Large intestine (tissue), 3 donors: ENCODE measurements at regions not wholly inside any gene's neighbourhood (a gene's known extent, or its start where the extent isn't known, plus 50 kb on each side); places are given as distances from the start of the nearest gene placed in this dataset.

Source experiments
- DNase-seq, 2 donors: peaks; one replicate each; pipeline versions ENCODE4 v3.0.0 to v3.0.0-alpha.2; 2013
- H3K27ac ChIP-seq: one replicate; pipeline ENCODE4 v1.5.1; 2013; ENCODE audit warnings: low read length
- H3K27me3 ChIP-seq: 2 replicates; pipeline ENCODE4 v1.6.1; 2013; ENCODE audit warnings: low read length; ENCODE audit not compliant: control insufficient read depth, insufficient read depth
- H3K36me3 ChIP-seq: 2 replicates; pipeline ENCODE4 v1.6.1; 2013; ENCODE audit warnings: low read length; ENCODE audit not compliant: control insufficient read depth, insufficient read depth
- H3K4me1 ChIP-seq: one replicate; pipeline ENCODE4 v1.6.1; 2013; ENCODE audit warnings: low read length; ENCODE audit not compliant: control insufficient read depth, insufficient read depth
- H3K4me3 ChIP-seq: one replicate; pipeline ENCODE4 v1.5.1; 2013; ENCODE audit warnings: low read length
- H3K9me3 ChIP-seq: one replicate; pipeline ENCODE4 v1.6.1; 2013; ENCODE audit warnings: mild to moderate bottlenecking, low read depth, low read length, moderate library complexity; ENCODE audit not compliant: control insufficient read depth
- WGBS: methylation state at CpG from one replicate; pipeline ENCODE4 v1.1.5; 2013; ENCODE audit warnings: low lambda C conversion rate; ENCODE audit not compliant: insufficient coverage; 5-methylcytosine and 5-hydroxymethylcytosine counted together

- H3K4me1 ChIP-seq: no peaks in the 10 kb centered on the region
- 92% methylated on average over 2 of the region's 3 CpGs for WGBS
- H3K36me3 ChIP-seq: no peaks in the 10 kb centered on the region
- DNase-seq: no peak
- no peaks in the 10 kb centered on the region for H3K27me3 ChIP-seq
- H3K9me3 ChIP-seq: no peaks in the 10 kb centered on the region
- H3K27ac ChIP-seq: no peak overlapping the region
- no peak overlapping the region for H3K4me3 ChIP-seq
Measured at GRCh38 chr5:158375531-158375930, 516.6 kb upstream of the CLINT1 start.

GRCh38 chr5:158373608-158374395 is 514.9 kb upstream of the CLINT1 start:
- Histone ChIP-seq H3K36me3 (no peaks in the 10 kb centered on the region), H3K27ac (no peak overlapping the region), H3K9me3 (no peaks in the 10 kb centered on the region), H3K4me3 (no peak overlapping the region), H3K27me3 (no peaks in the 10 kb centered on the region), H3K4me1 (no peaks in the 10 kb centered on the region)
- no peak for DNase-seq
- WGBS: 89% methylated on average over 1 of the region's 6 CpGs

- no peaks in the 10 kb centered on the region for H3K27me3 ChIP-seq
- no peak for DNase-seq
- no CpG with 5 or more reads among the region's 4 CpGs for WGBS
- no peaks in the 10 kb centered on the region for H3K4me1 ChIP-seq
- no peak overlapping the region for H3K4me3 ChIP-seq
- H3K36me3 ChIP-seq: no peaks in the 10 kb centered on the region
- H3K9me3 ChIP-seq: no peaks in the 10 kb centered on the region
- no peak overlapping the region for H3K27ac ChIP-seq
Measured at GRCh38 chr5:158369241-158369640, 510.3 kb upstream of the CLINT1 start.

- Histone ChIP-seq H3K4me3 (no peak overlapping the region), H3K27me3 (no peaks in the 10 kb centered on the region), H3K27ac (no peak overlapping the region), H3K36me3 (no peaks in the 10 kb centered on the region), H3K4me1 (no peaks in the 10 kb centered on the region), H3K9me3 (no peaks in the 10 kb centered on the region)
- DNase-seq: no peak
- no CpG with 5 or more reads among the region's 4 CpGs for WGBS
Measured at GRCh38 chr5:158368686-158369085, 509.7 kb upstream of the CLINT1 start.

- Histone ChIP-seq H3K4me3 (no peak overlapping the region), H3K4me1 (no peaks in the 10 kb centered on the region), H3K9me3 (no peaks in the 10 kb centered on the region), H3K27me3 (no peaks in the 10 kb centered on the region), H3K27ac (no peak overlapping the region), H3K36me3 (no peaks in the 10 kb centered on the region)
- 36% methylated on average over 1 of the region's 4 CpGs for WGBS
- no peak for DNase-seq
Measured at GRCh38 chr5:158364367-158364766, 505.4 kb upstream of the CLINT1 start.

GRCh38 chr5:158354958-158355357 is 496.0 kb upstream of the CLINT1 start:
- no peak for DNase-seq

GRCh38 chr5:158351485-158352125 is 492.7 kb upstream of the CLINT1 start:
- Histone ChIP-seq H3K27ac (no peak overlapping the region), H3K36me3 (no peaks in the 10 kb centered on the region), H3K27me3 (no peaks in the 10 kb centered on the region), H3K4me3 (no peak overlapping the region), H3K4me1 (no peaks in the 10 kb centered on the region), H3K9me3 (no peaks in the 10 kb centered on the region)
- WGBS: no CpG with 5 or more reads among the region's 6 CpGs
- DNase-seq: no peak

More at GRCh38 chr5:158354958-158355357, 496.0 kb upstream of the CLINT1 start:
- no peaks in the 10 kb centered on the region for H3K4me1 ChIP-seq
- H3K36me3 ChIP-seq: no peaks in the 10 kb centered on the region
- no peak overlapping the region for H3K27ac ChIP-seq
- no peaks in the 10 kb centered on the region for H3K9me3 ChIP-seq
- no peak overlapping the region for H3K4me3 ChIP-seq
- H3K27me3 ChIP-seq: no peaks in the 10 kb centered on the region

GRCh38 chr5:158349987-158350386 is 491.0 kb upstream of the CLINT1 start:
- H3K4me3 ChIP-seq: no peak overlapping the region
- no peaks in the 10 kb centered on the region for H3K4me1 ChIP-seq
- no peaks in the 10 kb centered on the region for H3K27me3 ChIP-seq
- peak in 1 of 2 donors; percentile 7 for DNase-seq
- H3K36me3 ChIP-seq: no peaks in the 10 kb centered on the region
- 57% methylated on average over 3 of the region's 6 CpGs for WGBS
- no peak overlapping the region for H3K27ac ChIP-seq
- H3K9me3 ChIP-seq: no peaks in the 10 kb centered on the region

- H3K9me3 ChIP-seq: no peaks in the 10 kb centered on the region
- no peaks in the 10 kb centered on the region for H3K36me3 ChIP-seq
- 92% methylated on average over 2 of the region's 2 CpGs for WGBS
- no peak for DNase-seq
- no peak overlapping the region for H3K27ac ChIP-seq
- no peaks in the 10 kb centered on the region for H3K4me1 ChIP-seq
- no peaks in the 10 kb centered on the region for H3K27me3 ChIP-seq
- no peak overlapping the region for H3K4me3 ChIP-seq
Measured at GRCh38 chr5:158344376-158344775, 485.4 kb upstream of the CLINT1 start.

- Histone ChIP-seq H3K9me3 (no peaks in the 10 kb centered on the region), H3K27me3 (no peaks in the 10 kb centered on the region), H3K4me1 (no peaks in the 10 kb centered on the region), H3K4me3 (no peak overlapping the region), H3K27ac (no peak overlapping the region), H3K36me3 (no peaks in the 10 kb centered on the region)
- no CpG with 5 or more reads among the region's 1 CpG for WGBS
- DNase-seq: no peak
Measured at GRCh38 chr5:158340608-158341007, 481.7 kb upstream of the CLINT1 start.

GRCh38 chr5:158326256-158326655 is 467.3 kb upstream of the CLINT1 start:
- no peaks in the 10 kb centered on the region for H3K27me3 ChIP-seq
- no peaks in the 10 kb centered on the region for H3K36me3 ChIP-seq
- no peak for DNase-seq
- H3K27ac ChIP-seq: no peak overlapping the region
- H3K4me3 ChIP-seq: no peak overlapping the region
- 100% methylated on average over 1 of the region's 1 CpG for WGBS
- no peaks in the 10 kb centered on the region for H3K9me3 ChIP-seq
- no peaks in the 10 kb centered on the region for H3K4me1 ChIP-seq
